ENCODE measurements at regions not wholly inside any gene's neighbourhood (a gene's known extent, or its start where the extent isn't known, plus 50 kb on each side); places are given as distances from the start of the nearest gene placed in this dataset.
"Not testable (repeated sequence)": the region's sequence is repeated elsewhere in the genome, so short reads cannot be mapped to it uniquely, and the experiment has no call there.

DNA sequence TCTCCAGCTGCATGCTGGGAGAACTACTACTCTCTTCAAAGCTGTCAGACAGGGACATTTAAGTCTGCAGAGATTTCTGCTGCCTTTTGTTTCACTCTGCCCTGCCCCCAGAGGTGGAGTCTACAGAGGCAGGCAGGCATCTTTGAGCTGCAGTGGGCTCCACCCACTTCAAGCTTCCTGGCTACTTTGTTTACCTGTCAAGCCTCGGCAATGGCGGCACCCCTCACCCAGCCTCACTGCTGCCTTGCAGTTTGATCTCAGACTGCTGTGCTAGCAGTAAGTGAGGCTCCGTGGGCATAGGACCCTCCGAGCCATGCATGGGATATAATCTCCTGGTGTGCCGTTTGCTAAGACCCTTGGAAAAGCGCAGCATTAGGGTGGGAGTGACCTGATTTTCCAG, 61.7 kb downstream of the DMRTA1 start:
- intact Hi-C loops (cut with micrococcal nuclease), result not testable (repeated sequence)

GRCh38 chr9:22508790-22509189, 62.2 kb downstream of the DMRTA1 start:
- intact Hi-C loops (cut with micrococcal nuclease), result no loop called here
- H3K27me3 Mint-ChIP-seq, result no peaks in the 10 kb centered on the region
- no peaks in the 10 kb centered on the region for H3K9me3 Mint-ChIP-seq
- DNase-seq, result no peak
- H3K36me3 Mint-ChIP-seq (ENCODE audit: low read depth), result no peaks in the 10 kb centered on the region
- no peak overlapping the region for H3K27ac Mint-ChIP-seq
- H3K4me3 Mint-ChIP-seq, result no peak overlapping the region
- H3K4me1 Mint-ChIP-seq, result no peaks in the 10 kb centered on the region

More for the DNA sequence above, 61.7 kb downstream of the DMRTA1 start:
- H3K4me3 Mint-ChIP-seq; H3K9me3 Mint-ChIP-seq; H3K27ac Mint-ChIP-seq; H3K4me1 Mint-ChIP-seq; H3K27me3 Mint-ChIP-seq; DNase-seq; H3K36me3 Mint-ChIP-seq (ENCODE audit: low read depth): not testable (repeated sequence)

DNA sequence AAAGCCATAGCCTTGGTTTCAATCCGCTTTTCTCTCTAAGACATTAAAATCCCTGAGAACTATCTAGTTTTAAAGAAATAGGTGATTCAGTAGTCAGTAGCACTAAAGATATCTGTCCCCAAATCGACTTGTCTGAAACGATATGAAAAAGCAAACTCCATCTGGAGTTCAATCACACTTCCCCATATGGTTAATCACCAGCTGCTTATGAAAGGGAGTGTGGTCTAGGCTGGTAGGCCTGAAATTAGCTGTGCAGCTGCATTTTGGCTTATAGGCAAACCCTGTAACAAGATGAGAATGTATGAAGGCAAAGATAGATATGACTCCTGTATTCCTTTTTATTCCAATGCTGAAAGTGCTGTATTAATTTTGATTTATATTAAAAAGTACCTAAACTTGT, 65.9 kb downstream of the DMRTA1 start:
- Mint-ChIP-seq H3K4me1 (no peaks in the 10 kb centered on the region), H3K27ac (no peak overlapping the region), H3K9me3 (no peaks in the 10 kb centered on the region), H3K36me3 (ENCODE audit: low read depth) (no peaks in the 10 kb centered on the region), H3K27me3 (no peaks in the 10 kb centered on the region), H3K4me3 (no peak overlapping the region)
- DNase-seq, result no peak
- intact Hi-C loops (cut with micrococcal nuclease), result no loop called here

DNA sequence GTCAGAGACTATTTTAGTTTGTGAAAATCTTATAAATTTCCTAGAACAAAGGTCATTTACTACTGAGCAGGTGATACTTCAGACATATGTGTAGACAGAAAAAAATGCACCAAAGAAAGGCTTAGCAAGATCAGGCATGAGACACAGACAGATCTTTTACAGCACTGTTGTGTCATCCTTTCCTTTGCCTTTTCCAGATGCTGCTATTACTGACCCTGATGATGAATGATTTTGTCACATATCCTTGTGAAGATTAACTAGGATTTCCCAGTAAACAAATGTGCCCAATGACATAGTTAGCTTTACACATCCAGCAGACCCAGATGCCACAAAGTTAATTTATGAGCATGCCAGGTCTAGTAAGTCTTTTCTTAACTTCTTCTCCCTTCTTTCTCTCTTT, 68.2 kb downstream of the DMRTA1 start:
- Mint-ChIP-seq H3K27ac (no peak overlapping the region), H3K27me3 (no peaks in the 10 kb centered on the region), H3K4me3 (no peak overlapping the region), H3K4me1 (no peaks in the 10 kb centered on the region), H3K36me3 (ENCODE audit: low read depth) (no peaks in the 10 kb centered on the region), H3K9me3 (no peaks in the 10 kb centered on the region)
- intact Hi-C loops (cut with micrococcal nuclease), result no loop called here
- no peak for DNase-seq

- intact Hi-C loops (cut with micrococcal nuclease), result no loop called here
- Mint-ChIP-seq H3K27ac (no peak overlapping the region), H3K36me3 (ENCODE audit: low read depth) (no peaks in the 10 kb centered on the region)
These were observed 75.6 kb downstream of the DMRTA1 start for GRCh38 chr9:22522206-22522740.

GRCh38 chr9:22528485-22528884, 81.9 kb downstream of the DMRTA1 start:
- DNase-seq, result no peak
- Mint-ChIP-seq H3K4me1 (no peaks in the 10 kb centered on the region), H3K4me3 (no peak overlapping the region), H3K27ac (no peak overlapping the region), H3K9me3 (no peaks in the 10 kb centered on the region), H3K36me3 (ENCODE audit: low read depth) (no peaks in the 10 kb centered on the region), H3K27me3 (no peaks in the 10 kb centered on the region)
- intact Hi-C loops (cut with micrococcal nuclease), result no loop called here

More at GRCh38 chr9:22522206-22522740, 75.6 kb downstream of the DMRTA1 start:
- DNase-seq, result no peak
- H3K27me3 Mint-ChIP-seq, result no peaks in the 10 kb centered on the region
- H3K9me3 Mint-ChIP-seq, result no peaks in the 10 kb centered on the region
- no peak overlapping the region for H3K4me3 Mint-ChIP-seq
- no peaks in the 10 kb centered on the region for H3K4me1 Mint-ChIP-seq

DNA sequence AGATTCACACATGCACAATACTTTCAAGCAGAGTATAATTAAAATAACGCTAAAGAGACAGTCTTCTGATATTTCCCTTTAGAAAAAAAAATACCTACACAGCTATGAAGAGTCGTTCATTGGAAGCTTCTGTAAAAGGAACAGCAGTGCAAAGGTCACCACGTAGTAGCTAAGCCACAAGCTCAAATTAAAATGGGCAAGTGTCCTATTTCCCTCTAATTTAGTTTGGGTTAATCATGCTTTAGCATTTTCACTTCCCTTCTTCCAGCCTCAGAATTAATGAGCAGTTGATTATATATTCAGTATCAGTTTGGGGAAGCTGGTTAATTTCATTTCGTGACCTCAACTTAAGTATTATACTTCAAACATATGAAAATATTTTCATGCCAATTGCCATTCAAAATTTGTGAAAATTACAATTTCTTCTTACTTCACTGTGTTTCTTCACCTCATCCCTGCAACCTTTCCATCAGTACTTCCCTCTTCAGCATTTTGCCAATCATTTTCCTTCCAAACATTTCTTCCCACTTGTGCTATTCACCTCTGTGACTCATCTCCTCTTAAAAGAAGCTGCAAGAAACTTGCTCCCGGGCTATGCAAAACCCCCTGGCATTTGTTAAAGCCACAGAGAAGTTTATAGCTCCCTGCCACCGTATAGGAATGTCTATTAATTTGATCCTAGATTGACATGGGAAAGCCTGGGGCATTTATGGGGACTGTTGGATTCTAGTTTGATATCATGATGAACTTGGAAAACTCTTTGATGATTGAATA, 83.0 kb downstream of the DMRTA1 start:
- intact Hi-C loops (cut with micrococcal nuclease), result no loop called here
- DNase-seq, result no peak

DNA sequence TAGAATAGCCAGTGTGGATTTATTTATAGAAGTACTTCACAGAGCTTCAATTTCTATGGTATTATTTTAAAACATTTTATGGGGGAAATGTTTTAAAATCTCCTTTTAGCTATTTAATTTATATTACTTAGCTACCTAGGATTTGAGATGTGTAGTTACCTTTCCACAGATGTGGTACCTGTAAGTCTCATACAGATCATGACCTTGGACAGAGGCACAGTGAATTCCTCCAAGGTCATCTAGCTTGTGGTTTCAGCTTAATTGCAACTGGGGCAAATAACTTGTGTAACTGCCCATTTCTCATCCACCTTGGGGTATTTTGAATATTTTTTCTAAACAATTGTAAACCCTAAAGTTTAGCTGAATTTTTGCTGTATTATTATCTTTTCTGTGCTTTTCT, 89.2 kb downstream of the DMRTA1 start:
- DNase-seq, result no peak
- intact Hi-C loops (cut with micrococcal nuclease), result no loop called here
- no peak overlapping the region for H3K4me3 Mint-ChIP-seq
- H3K27me3 Mint-ChIP-seq, result no peaks in the 10 kb centered on the region
- H3K4me1 Mint-ChIP-seq, result no peaks in the 10 kb centered on the region
- no peak overlapping the region for H3K27ac Mint-ChIP-seq
- peaks cover 3% of the 10 kb centered on the region for H3K9me3 Mint-ChIP-seq
- no peaks in the 10 kb centered on the region for H3K36me3 Mint-ChIP-seq (ENCODE audit: low read depth)

More for the DNA sequence above, 83.0 kb downstream of the DMRTA1 start:
- Mint-ChIP-seq H3K4me1 (no peaks in the 10 kb centered on the region), H3K36me3 (ENCODE audit: low read depth) (no peaks in the 10 kb centered on the region), H3K27me3 (no peaks in the 10 kb centered on the region), H3K4me3 (no peak overlapping the region), H3K27ac (no peak overlapping the region), H3K9me3 (no peaks in the 10 kb centered on the region)

DNA sequence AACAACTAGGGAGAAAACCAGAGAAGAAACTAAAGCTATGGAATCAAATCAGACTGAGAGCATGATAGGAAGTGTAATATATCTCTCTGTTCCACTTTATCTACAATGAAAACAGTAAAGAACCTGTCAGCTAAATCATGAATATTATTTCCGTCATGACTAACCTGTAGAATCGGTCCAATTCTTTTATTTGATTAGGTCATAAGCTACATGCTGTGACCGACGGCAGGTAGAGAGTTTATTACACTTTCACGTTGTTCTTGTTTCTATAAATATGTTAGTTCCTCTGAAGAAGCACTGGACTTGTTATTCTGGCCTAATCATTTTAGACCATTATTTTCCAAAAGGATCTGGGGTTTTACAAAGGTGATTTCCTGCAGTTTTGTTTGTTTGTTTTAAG, 91.1 kb downstream of the DMRTA1 start:
- Mint-ChIP-seq H3K36me3 (ENCODE audit: low read depth) (no peaks in the 10 kb centered on the region), H3K27ac (no peak overlapping the region), H3K4me3 (no peak overlapping the region), H3K9me3 (peaks cover 3% of the 10 kb centered on the region), H3K27me3 (no peaks in the 10 kb centered on the region), H3K4me1 (no peaks in the 10 kb centered on the region)
- intact Hi-C loops (cut with micrococcal nuclease), result no loop called here
- no peak for DNase-seq

DNA sequence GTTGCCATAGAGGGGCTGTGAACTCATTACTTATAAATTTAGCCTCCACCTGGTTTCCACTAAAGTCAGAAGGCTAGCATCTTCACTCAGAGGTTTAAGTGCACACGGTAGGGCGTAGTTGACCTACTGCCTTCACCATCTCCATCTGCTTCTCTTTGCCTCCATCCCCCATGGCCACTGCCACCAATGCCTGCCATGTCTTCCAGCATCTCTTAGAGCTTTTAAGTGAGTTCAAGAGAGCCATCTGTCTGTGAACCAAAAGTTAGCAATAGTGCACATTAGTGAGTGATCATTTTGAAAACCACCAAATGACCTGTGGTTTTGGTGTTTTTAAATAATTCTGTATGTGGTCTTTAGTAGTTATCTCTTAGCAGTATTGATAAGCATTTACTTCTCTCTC, 102.0 kb downstream of the DMRTA1 start:
- no peak for DNase-seq
- H3K4me3 Mint-ChIP-seq, result no peak overlapping the region
- H3K9me3 Mint-ChIP-seq, result peaks cover 3% of the 10 kb centered on the region
- intact Hi-C loops (cut with micrococcal nuclease), result no loop called here
- no peaks in the 10 kb centered on the region for H3K36me3 Mint-ChIP-seq (ENCODE audit: low read depth)
- H3K4me1 Mint-ChIP-seq, result no peaks in the 10 kb centered on the region
- H3K27me3 Mint-ChIP-seq, result no peaks in the 10 kb centered on the region
- H3K27ac Mint-ChIP-seq, result no peak overlapping the region

DNA sequence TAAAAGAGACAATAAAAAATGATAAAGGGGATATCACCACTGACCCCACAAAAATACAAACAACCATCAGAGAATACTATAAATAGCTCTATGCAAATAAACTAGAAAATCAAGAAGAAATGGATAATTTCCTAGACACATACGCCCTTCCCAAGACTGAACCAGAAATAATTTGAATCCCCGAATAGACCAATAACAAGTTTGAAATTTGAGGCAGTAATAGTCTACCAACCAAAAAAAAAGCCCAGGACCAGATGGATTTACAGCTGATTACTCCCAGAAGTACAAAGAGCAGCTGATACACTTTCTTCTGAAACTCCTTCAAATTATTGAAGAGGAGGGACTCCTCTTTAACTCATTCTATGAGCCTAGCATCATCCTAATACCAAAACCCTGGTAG, 128.1 kb downstream of the DMRTA1 start:
- intact Hi-C loops (cut with micrococcal nuclease), result no loop called here
- Mint-ChIP-seq H3K27ac (no peak overlapping the region), H3K4me1 (no peaks in the 10 kb centered on the region), H3K36me3 (ENCODE audit: low read depth) (no peaks in the 10 kb centered on the region), H3K9me3 (peaks cover 10% of the 10 kb centered on the region), H3K27me3 (no peaks in the 10 kb centered on the region), H3K4me3 (no peak overlapping the region)
- no peak for DNase-seq

DNA sequence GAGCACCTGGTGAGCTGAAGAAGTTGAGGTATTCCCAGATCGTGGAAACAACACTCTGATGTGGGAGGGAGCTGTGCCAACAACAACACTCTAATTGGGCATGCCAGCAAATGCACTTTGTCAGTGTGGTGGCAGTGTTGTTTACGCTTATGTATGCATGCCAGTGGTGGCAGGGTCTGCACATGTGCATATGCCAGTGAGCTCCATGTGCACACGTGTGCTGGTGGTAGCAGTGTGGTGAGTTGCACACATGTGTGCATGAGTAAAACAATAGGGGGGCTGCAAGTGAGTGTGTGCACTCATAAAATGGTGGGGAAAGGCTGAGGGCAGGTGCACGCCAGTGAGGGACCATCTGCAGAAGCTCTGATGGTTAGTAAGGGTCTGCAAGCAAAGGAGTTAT, 134.2 kb downstream of the DMRTA1 start:
- H3K4me3 Mint-ChIP-seq, result no peak overlapping the region
- intact Hi-C loops (cut with micrococcal nuclease), result no loop called here
- H3K36me3 Mint-ChIP-seq (ENCODE audit: low read depth), result no peaks in the 10 kb centered on the region
- no peak overlapping the region for H3K27ac Mint-ChIP-seq
- no peaks in the 10 kb centered on the region for H3K9me3 Mint-ChIP-seq
- no peaks in the 10 kb centered on the region for H3K4me1 Mint-ChIP-seq
- no peaks in the 10 kb centered on the region for H3K27me3 Mint-ChIP-seq
- DNase-seq, result no peak

DNA sequence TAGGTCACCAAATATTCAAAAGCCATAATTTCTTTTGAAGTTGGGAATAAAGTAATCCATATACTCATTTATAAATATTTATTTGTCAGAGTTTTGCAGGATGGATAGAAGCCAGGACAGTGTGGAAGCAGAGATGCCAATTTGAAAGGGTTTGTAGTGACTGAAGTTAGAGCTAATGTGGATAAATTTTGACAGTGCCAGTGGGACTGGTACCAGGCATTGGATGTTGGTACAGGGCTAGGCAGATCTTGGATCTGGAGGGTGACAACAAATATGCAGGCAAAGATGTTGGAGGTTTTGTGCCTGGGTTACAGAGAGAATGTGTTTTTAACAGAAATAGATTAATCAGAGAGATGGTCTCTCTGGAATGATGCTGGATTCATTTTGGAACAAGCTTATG, 135.6 kb downstream of the DMRTA1 start:
- no peak for DNase-seq
- Mint-ChIP-seq H3K9me3 (no peaks in the 10 kb centered on the region), H3K36me3 (ENCODE audit: low read depth) (no peaks in the 10 kb centered on the region), H3K27ac (no peak overlapping the region), H3K4me1 (no peaks in the 10 kb centered on the region), H3K4me3 (no peak overlapping the region), H3K27me3 (no peaks in the 10 kb centered on the region)
- intact Hi-C loops (cut with micrococcal nuclease), result no loop called here

DNA sequence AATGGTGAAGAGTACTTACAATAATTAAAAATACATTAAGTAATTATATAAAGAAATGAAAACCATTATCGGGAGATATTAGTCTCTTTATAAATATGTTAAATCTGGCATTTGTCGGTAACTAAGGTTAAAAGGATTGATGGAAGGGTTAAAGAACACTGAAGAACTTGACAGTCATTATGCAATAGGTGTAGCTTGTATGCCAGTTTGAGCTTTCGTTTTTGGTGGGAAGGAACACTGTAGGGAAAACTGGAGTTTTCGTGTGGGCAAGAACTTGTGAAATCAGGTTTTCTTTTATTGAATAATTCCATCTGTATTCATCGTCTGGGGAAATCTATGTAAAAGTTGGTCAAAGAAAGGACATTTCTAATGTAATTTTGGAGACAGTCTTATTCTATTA, 142.3 kb downstream of the DMRTA1 start:
- Mint-ChIP-seq H3K4me1 (no peaks in the 10 kb centered on the region), H3K27ac (no peak overlapping the region), H3K27me3 (no peaks in the 10 kb centered on the region), H3K9me3 (no peaks in the 10 kb centered on the region), H3K4me3 (no peak overlapping the region), H3K36me3 (ENCODE audit: low read depth) (no peaks in the 10 kb centered on the region)
- intact Hi-C loops (cut with micrococcal nuclease), result no loop called here
- DNase-seq, result no peak
